GM23338 (cell line): ENCODE measurements at regions not wholly inside any gene's neighbourhood (a gene's known extent, or its start where the extent isn't known, plus 50 kb on each side); places are given as distances from the start of the nearest gene placed in this dataset.

Experiments
- ATAC-seq: fragments of 200-7000 bp; cut with Tn5 transposase; 3 replicates; pipeline ENCODE4 v1.9.1; 2020
- DNase-seq: peaks from one replicate; pipeline ENCODE4 v3.0.0-alpha.2; 2015; ENCODE audit warnings: low spot score
- H2AFZ ChIP-seq: fragments of 200-600 bp; sonication (generic); 2 replicates; pipeline ENCODE4 v1.8.0; 2016; ENCODE audit warnings: antibody characterized with exemption, mild to moderate bottlenecking, moderate library complexity
- H3F3A ChIP-seq: fragments of 200-600 bp; sonication (generic); replicated peaks from 2 replicates; pipeline ENCODE4 v1.8.0; 2017; ENCODE audit warnings: antibody characterized with exemption, mixed run types, low read depth
- H3K27ac ChIP-seq: fragments of 200-600 bp; sonication (generic); 2 replicates; pipeline ENCODE4 v1.6.1; 2016; ENCODE audit warnings: low read depth
- H3K27me3 ChIP-seq: fragments of 200-600 bp; sonication (generic); 2 replicates; pipeline ENCODE4 v1.8.0; 2016; ENCODE audit warnings: mild to moderate bottlenecking, mixed run types, moderate library complexity; ENCODE audit not compliant: insufficient read depth
- H3K36me3 ChIP-seq: fragments of 200-600 bp; sonication (generic); 2 replicates; pipeline ENCODE4 v1.8.0; 2016; ENCODE audit warnings: mild to moderate bottlenecking; ENCODE audit not compliant: insufficient read depth
- H3K4me1 ChIP-seq: fragments of 200-600 bp; sonication (generic); 2 replicates; pipeline ENCODE4 v1.8.0; 2016; ENCODE audit warnings: mild to moderate bottlenecking, moderate library complexity; ENCODE audit not compliant: insufficient read depth
- H3K4me2 ChIP-seq: fragments of 200-600 bp; sonication (generic); 2 replicates; pipeline ENCODE4 v1.7.1; 2017; ENCODE audit warnings: mixed run types
- H3K4me3 ChIP-seq: fragments of 200-600 bp; sonication (generic); 2 replicates; pipeline ENCODE4 v1.6.1; 2016; ENCODE audit warnings: mixed run types
- H3K79me2 ChIP-seq: fragments of 200-600 bp; sonication (generic); replicated peaks from 2 replicates; pipeline ENCODE4 v1.8.0; 2017; ENCODE audit warnings: mild to moderate bottlenecking; ENCODE audit not compliant: insufficient read depth
- H3K9me2 ChIP-seq: fragments of 200-600 bp; sonication (generic); 2 replicates; pipeline ENCODE4 v1.8.0; 2017; ENCODE audit not compliant: insufficient read depth
- H4K20me1 ChIP-seq: fragments of 200-600 bp; sonication (generic); replicated peaks from 2 replicates; pipeline ENCODE4 v1.8.0; 2017; ENCODE audit warnings: mild to moderate bottlenecking; ENCODE audit not compliant: insufficient read depth
- H3K27ac Mint-ChIP-seq: 2 replicates; pipeline ENCODE4 v1.8.0; 2020; ENCODE audit warnings: inconsistent platforms, mild to moderate bottlenecking, moderate library complexity, mixed read lengths
- H3K27me3 Mint-ChIP-seq: 3 replicates; pipeline ENCODE4 v1.8.0; 2022; ENCODE audit warnings: low read depth, mild to moderate bottlenecking, moderate library complexity, mixed read lengths, inconsistent platforms; ENCODE audit not compliant: insufficient read depth, poor library complexity
- H3K36me3 Mint-ChIP-seq: 3 replicates; pipeline ENCODE4 v1.8.0; 2021; ENCODE audit warnings: low read depth, mild to moderate bottlenecking, inconsistent platforms, moderate library complexity, mixed read lengths
- H3K4me1 Mint-ChIP-seq: 3 replicates; pipeline ENCODE4 v1.8.0; 2020; ENCODE audit warnings: mild to moderate bottlenecking, inconsistent platforms, mixed read lengths
- H3K4me3 Mint-ChIP-seq: 3 replicates; pipeline ENCODE4 v1.8.0; 2021; ENCODE audit warnings: moderate library complexity, mild to moderate bottlenecking, inconsistent platforms, mixed read lengths
- H3K9me3 Mint-ChIP-seq: 3 replicates; pipeline ENCODE4 v1.8.0; 2020; ENCODE audit warnings: moderate library complexity, mild to moderate bottlenecking, inconsistent platforms, mixed read lengths
- CREB1 ChIP-seq: fragments of 250-450 bp; sonication (Bioruptor Pico); IDR thresholded peaks from 2 replicates; pipeline ENCODE4 v1.5.0; 2020; ENCODE audit warnings: low read depth, mild to moderate bottlenecking, moderate library complexity
- EZH2 ChIP-seq: fragments of 200-600 bp; sonication (generic); IDR thresholded peaks from one replicate; pipeline ENCODE4 v1.8.0; 2017; ENCODE audit warnings: antibody characterized with exemption, mild to moderate bottlenecking, low read depth; ENCODE audit not compliant: unreplicated experiment
- ZNF114 ChIP-seq: fragments of 250-450 bp; sonication (Bioruptor Pico); IDR thresholded peaks from 2 replicates; pipeline ENCODE4 v1.5.0; 2020; ENCODE audit warnings: mild to moderate bottlenecking, moderate library complexity
- ZNF331 ChIP-seq: fragments of 250-450 bp; sonication (Bioruptor Pico); IDR thresholded peaks from 2 replicates; pipeline ENCODE4 v1.5.0; 2020; ENCODE audit warnings: low read depth, mild to moderate bottlenecking, moderate library complexity
- TF ChIP-seq, protein P1 (sequence below): IDR thresholded peaks from 2 replicates; pipeline ENCODE4 v1.6.1; 2016; ENCODE audit warnings: antibody characterized with exemption
- TF ChIP-seq, protein P2 (sequence below): fragments of 250-450 bp; sonication (Bioruptor Pico); IDR thresholded peaks from 2 replicates; pipeline ENCODE4 v1.5.0; 2020; ENCODE audit warnings: mild to moderate bottlenecking, moderate library complexity
- TF ChIP-seq, protein P3 (sequence below), 2 experiments: fragments of 200-600 bp in 1 of 2; sonication (generic) in 1 of 2; conservative IDR thresholded peaks; 2 replicates each; pipeline versions ENCODE4 v1.5.1 to v1.6.1; 2016 to 2017; ENCODE audit warnings: antibody characterized with exemption in 2 of 2, low read depth in 2 of 2, mild to moderate bottlenecking in 2 of 2, moderate library complexity in 1 of 2

DNA sequence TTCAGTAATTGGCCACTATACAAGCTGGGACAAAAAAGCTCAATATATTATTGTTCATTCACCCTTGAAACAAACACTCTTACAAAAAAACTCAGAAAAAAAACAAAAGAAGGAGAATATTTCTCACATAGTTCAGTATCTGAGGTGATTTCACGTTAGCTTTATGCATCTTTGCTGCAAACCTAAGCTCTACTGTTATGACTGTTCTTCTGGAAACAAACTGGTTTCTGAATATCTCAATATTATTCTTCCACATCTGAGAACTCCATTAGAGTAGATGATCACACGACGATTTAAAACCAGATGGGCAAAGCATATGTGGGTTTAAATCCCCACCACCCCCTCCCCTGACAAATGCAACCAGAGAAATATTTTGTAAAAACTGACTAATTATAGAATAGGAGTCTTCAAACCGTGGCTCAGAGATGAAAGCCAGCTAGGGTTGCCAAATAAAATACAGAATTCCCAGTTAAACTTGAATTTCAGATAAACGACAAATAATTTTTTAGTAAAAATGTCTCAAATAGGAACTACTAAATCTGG, 182.0 kb upstream of the FAM241A start:
- Mint-ChIP-seq H3K4me3 (no peak overlapping the region), H3K36me3 (no peaks in the 10 kb centered on the region), H3K27ac (no peak overlapping the region), H3K4me1 (no peaks in the 10 kb centered on the region), H3K9me3 (no peaks in the 10 kb centered on the region; the same call in 2 of the 3 replicates), H3K27me3 (no peaks in the 10 kb centered on the region)
- H3K36me3 ChIP-seq = no peaks in the 10 kb centered on the region
- no peaks in the 10 kb centered on the region for H3K27me3 ChIP-seq
- DNase-seq (no peak), ATAC-seq (no peak)
- H4K20me1 ChIP-seq = no peaks in the 10 kb centered on the region
- H3K4me1 ChIP-seq = no peaks in the 10 kb centered on the region
- H3K4me3 ChIP-seq = no peak overlapping the region
- TF ChIP-seq, protein P1, sequence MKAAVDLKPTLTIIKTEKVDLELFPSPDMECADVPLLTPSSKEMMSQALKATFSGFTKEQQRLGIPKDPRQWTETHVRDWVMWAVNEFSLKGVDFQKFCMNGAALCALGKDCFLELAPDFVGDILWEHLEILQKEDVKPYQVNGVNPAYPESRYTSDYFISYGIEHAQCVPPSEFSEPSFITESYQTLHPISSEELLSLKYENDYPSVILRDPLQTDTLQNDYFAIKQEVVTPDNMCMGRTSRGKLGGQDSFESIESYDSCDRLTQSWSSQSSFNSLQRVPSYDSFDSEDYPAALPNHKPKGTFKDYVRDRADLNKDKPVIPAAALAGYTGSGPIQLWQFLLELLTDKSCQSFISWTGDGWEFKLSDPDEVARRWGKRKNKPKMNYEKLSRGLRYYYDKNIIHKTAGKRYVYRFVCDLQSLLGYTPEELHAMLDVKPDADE = no peak
- TF ChIP-seq EZH2 = no peak
- no peak for TF ChIP-seq ZNF331 (CRISPR knock-in tag)
- H3K4me2 ChIP-seq = no peak overlapping the region
- no peak overlapping the region for H2AFZ ChIP-seq
- H3K9me2 ChIP-seq = no peaks in the 10 kb centered on the region
- no peaks in the 10 kb centered on the region for H3K79me2 ChIP-seq
- no peak overlapping the region for H3K27ac ChIP-seq
- H3F3A ChIP-seq = no peaks in the 10 kb centered on the region

DNA sequence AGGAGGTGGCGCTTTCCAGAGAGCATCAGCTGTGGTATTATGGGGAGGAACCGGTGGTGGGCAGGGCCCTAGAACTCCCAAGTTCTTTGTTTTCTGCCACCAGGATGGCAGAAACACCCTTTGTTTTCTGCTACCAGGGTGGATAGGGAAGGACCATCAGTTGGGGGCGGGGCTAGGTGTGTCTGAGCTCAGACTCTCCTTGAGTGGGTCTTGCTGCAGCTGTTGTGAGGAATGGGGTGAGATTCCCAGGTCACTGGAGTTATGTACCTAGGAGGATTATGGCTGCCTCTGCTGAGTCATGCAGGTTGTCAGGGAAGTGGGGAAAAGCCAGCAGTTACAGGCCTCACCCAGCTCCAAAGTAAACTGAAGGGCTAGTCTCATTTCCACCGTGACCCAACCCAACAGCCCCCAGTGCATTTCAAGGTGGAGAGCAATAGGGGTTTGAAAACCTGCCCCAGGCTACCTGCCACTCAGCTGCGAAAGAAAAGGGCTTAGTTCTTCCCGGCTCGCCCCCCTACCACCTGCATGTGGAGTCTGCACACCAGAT, 167.8 kb upstream of the FAM241A start:
- ATAC-seq (no peak), DNase-seq (no peak)
- Mint-ChIP-seq H3K36me3 (no peaks in the 10 kb centered on the region), H3K27ac (no peak overlapping the region; the same call in 1 of the 2 replicates), H3K4me1 (no peaks in the 10 kb centered on the region), H3K4me3 (no peak overlapping the region), H3K9me3 (peaks cover 7% of the 10 kb centered on the region), H3K27me3 (no peaks in the 10 kb centered on the region)
- Histone ChIP-seq H3K4me2 (no peak overlapping the region), H3K79me2 (no peaks in the 10 kb centered on the region), H3K4me1 (no peaks in the 10 kb centered on the region), H3K4me3 (no peak overlapping the region), H3F3A (no peaks in the 10 kb centered on the region), H3K27ac (no peak overlapping the region), H3K36me3 (no peaks in the 10 kb centered on the region), H3K27me3 (no peaks in the 10 kb centered on the region), H2AFZ (peak overlapping the region; percentile 59; the same call in 1 of the 2 replicates), H4K20me1 (no peaks in the 10 kb centered on the region), H3K9me2 (no peaks in the 10 kb centered on the region)
- TF ChIP-seq EZH2 (no peak), ZNF114 (no peak), CREB1 (CRISPR knock-in tag) (no peak)
- TF ChIP-seq, protein P2, sequence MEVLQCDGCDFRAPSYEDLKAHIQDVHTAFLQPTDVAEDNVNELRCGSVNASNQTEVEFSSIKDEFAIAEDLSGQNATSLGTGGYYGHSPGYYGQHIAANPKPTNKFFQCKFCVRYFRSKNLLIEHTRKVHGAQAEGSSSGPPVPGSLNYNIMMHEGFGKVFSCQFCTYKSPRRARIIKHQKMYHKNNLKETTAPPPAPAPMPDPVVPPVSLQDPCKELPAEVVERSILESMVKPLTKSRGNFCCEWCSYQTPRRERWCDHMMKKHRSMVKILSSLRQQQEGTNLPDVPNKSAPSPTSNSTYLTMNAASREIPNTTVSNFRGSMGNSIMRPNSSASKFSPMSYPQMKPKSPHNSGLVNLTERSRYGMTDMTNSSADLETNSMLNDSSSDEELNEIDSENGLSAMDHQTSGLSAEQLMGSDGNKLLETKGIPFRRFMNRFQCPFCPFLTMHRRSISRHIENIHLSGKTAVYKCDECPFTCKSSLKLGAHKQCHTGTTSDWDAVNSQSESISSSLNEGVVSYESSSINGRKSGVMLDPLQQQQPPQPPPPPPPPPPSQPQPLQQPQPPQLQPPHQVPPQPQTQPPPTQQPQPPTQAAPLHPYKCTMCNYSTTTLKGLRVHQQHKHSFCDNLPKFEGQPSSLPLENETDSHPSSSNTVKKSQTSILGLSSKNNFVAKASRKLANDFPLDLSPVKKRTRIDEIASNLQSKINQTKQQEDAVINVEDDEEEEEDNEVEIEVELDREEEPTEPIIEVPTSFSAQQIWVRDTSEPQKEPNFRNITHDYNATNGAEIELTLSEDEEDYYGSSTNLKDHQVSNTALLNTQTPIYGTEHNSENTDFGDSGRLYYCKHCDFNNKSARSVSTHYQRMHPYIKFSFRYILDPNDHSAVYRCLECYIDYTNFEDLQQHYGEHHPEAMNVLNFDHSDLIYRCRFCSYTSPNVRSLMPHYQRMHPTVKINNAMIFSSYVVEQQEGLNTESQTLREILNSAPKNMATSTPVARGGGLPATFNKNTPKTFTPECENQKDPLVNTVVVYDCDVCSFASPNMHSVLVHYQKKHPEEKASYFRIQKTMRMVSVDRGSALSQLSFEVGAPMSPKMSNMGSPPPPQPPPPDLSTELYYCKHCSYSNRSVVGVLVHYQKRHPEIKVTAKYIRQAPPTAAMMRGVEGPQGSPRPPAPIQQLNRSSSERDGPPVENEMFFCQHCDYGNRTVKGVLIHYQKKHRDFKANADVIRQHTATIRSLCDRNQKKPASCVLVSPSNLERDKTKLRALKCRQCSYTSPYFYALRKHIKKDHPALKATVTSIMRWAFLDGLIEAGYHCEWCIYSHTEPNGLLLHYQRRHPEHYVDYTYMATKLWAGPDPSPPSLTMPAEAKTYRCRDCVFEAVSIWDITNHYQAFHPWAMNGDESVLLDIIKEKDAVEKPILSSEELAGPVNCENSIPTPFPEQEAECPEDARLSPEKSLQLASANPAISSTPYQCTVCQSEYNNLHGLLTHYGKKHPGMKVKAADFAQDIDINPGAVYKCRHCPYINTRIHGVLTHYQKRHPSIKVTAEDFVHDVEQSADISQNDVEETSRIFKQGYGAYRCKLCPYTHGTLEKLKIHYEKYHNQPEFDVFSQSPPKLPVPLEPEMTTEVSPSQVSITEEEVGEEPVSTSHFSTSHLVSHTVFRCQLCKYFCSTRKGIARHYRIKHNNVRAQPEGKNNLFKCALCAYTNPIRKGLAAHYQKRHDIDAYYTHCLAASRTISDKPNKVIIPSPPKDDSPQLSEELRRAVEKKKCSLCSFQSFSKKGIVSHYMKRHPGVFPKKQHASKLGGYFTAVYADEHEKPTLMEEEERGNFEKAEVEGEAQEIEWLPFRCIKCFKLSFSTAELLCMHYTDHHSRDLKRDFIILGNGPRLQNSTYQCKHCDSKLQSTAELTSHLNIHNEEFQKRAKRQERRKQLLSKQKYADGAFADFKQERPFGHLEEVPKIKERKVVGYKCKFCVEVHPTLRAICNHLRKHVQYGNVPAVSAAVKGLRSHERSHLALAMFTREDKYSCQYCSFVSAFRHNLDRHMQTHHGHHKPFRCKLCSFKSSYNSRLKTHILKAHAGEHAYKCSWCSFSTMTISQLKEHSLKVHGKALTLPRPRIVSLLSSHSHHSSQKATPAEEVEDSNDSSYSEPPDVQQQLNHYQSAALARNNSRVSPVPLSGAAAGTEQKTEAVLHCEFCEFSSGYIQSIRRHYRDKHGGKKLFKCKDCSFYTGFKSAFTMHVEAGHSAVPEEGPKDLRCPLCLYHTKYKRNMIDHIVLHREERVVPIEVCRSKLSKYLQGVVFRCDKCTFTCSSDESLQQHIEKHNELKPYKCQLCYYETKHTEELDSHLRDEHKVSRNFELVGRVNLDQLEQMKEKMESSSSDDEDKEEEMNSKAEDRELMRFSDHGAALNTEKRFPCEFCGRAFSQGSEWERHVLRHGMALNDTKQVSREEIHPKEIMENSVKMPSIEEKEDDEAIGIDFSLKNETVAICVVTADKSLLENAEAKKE (CRISPR knock-in tag) = no peak
- TF ChIP-seq, protein P3, sequence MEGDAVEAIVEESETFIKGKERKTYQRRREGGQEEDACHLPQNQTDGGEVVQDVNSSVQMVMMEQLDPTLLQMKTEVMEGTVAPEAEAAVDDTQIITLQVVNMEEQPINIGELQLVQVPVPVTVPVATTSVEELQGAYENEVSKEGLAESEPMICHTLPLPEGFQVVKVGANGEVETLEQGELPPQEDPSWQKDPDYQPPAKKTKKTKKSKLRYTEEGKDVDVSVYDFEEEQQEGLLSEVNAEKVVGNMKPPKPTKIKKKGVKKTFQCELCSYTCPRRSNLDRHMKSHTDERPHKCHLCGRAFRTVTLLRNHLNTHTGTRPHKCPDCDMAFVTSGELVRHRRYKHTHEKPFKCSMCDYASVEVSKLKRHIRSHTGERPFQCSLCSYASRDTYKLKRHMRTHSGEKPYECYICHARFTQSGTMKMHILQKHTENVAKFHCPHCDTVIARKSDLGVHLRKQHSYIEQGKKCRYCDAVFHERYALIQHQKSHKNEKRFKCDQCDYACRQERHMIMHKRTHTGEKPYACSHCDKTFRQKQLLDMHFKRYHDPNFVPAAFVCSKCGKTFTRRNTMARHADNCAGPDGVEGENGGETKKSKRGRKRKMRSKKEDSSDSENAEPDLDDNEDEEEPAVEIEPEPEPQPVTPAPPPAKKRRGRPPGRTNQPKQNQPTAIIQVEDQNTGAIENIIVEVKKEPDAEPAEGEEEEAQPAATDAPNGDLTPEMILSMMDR (conservative IDR thresholded peaks at IDR 0.05; ENCODE audit: low read depth in 2 of 2) = no peak
